ENCODE measurements at regions not wholly inside any gene's neighbourhood (a gene's known extent, or its start where the extent isn't known, plus 50 kb on each side); places are given as distances from the start of the nearest gene placed in this dataset.
"Not testable (repeated sequence)": the region's sequence is repeated elsewhere in the genome, so short reads cannot be mapped to it uniquely, and the experiment has no call there.

DNA sequence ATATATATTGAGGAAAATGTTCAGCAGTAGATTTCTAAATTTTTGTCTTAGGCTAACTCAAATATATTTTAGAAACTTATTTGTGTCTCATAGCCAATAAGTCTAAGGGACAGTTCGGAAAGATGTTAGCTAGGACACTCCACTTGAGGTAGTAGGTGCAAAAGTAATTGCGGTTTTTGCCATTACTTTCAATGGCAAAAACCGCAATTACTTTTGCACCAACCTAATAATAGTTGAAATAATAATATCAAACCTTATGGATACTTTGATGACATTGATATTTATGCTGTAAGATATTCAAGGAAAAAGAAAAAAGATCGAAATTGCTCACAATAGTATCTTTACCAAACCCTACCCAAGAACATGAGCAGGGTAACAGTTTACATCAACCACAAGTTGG, 555.5 kb upstream of the ST8SIA4 start:
- no peak for DNase-seq

DNA sequence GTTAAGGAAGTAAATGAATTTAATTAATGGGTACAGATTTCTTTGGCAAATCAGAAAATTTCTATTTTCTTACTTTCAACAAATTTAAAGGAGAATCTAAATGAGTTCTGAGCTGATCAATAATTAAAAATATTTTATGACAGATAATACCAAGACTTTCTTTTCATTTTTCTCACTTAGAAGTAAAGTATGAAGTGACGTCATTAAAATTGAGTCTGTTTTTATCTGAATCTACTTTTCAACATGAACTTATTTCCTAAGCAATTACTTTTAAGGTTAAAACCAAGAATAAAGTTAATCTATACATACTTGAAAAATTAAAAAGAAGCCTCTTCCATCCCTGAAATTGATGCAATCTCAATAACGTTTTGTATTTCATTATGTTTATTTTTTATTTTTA, 552.8 kb upstream of the ST8SIA4 start:
- DNase-seq = no peak

DNA sequence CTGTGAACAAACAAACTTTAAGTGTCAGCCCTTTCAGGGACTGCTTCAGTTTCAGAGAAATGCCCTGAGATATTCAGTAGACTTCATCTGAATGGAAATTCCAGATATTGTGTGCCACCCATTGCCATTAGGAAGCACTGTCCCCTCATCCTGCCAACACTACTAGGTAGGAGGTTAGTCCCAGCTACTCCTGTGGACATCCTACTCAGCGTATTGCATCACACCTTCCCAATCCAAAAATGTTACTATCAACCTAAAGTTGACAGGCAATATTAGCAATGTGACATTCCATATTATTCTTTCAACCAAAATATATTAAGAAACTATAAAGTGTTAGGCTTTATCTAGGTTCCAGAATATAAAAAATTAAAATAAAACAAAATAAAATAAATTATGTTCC, 552.0 kb upstream of the ST8SIA4 start:
- DNase-seq = no peak

DNA sequence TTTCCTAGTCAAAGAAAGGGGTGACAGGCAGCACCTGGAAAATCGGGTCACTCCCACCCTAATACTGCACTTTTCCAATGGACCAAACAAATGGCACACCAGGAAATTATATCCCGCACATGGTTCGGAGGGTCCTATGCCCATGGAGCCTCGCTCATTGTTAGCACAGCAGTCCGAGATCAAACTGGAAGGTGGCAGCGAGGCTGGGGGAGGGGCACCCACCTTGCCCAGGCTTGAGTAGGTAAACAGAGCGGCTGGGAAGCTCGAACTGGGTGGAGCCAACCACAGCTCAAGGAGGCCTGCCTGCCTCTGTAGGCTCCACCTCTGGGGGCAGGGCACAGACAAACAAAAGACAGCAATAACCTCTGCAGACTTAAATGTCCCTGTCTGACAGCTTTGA, 539.2 kb upstream of the ST8SIA4 start:
- not testable (repeated sequence) for DNase-seq

DNA sequence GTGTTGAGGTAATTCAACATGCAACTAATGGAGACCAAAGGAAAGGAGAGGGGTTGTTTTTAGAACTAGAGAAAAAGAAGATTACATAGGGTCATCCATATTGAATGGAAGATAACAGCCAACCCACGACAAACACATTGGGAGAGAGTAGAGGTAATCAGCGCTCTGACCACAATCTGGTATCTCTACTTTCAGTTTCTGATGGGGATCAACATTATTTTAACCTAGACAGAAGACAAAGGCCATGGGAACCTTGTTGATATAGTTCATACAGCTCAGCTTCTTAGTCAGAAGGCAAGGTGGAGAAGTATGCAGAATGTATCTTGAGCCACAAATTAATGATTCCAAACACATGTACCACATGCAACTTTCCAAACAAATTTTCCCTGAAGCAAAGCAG, 537.1 kb upstream of the ST8SIA4 start:
- no peak for DNase-seq

DNA sequence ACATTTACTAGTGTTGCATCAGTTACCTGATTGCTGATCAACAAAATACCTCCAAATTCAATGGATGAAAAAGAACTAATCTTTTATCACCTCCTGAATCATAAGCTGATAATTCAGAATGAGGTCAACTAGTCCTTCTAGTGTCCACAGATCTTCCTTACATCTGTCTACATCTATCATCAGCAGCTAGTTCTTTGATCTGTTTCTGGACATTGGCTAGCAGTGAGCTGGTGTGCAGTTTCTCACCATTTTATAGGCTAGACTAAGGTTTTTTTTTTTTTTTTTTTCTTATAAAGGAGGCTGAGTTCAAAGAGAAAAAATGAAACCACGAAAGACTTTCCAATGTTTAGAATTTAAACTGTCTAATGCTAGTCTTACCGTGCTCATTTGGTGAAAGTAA, 534.3 kb upstream of the ST8SIA4 start:
- DNase-seq = no peak

DNA sequence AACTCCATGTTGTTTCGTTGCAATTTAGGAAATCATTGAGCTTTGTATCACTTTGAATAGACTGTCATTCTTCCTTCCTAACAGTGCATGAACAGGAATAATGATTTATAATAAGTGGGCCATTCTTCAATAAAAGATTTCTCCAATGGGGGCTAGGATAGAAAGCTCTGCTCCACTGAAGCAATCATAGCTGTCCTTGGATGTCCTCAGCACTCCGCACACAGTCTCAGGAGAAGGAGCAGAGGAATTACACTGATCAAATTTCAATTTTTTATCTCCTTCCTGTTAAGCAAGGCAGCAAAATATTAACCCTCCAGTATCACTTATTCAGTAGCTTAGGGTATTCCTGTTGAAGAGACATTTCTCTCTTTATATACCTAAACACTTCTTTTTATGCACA, 532.7 kb upstream of the ST8SIA4 start:
- DNase-seq = no peak

DNA sequence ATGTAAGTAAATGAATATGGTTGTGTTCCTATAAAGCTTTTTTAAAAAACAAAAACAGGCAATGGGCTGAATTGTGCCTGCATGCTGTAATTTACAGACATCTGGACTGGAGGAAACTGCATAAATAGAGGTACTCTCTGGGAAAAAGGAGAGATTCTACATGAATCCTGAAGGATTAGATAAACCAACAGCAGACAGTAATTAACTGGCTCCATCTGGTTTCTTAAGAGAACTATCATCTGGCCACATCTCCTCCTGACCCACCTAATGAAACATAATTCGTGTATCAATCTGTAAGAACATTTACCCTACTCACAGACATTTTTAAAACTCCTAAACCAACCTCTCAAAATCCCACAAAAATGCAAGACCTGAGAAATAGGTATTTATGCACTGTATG, 528.1 kb upstream of the ST8SIA4 start:
- DNase-seq = no peak

DNA sequence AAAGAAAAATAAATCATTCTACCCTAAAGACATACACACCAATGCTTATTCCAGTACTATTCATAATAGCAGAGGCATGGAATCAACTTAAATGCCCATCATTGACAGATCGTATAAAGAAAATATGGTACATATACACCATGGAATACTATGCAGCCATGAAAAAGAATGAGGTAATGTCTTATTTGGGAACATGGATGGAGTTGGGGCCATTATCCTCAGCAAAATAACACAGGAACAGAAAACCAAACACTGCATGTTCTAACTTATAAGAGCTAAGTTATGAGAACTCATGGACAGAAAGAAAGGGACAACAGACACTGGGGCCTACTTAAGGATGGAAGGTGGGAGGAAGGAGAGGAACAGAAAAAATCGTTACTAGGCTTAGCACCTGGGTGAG, 527.5 kb upstream of the ST8SIA4 start:
- no peak for DNase-seq

DNA sequence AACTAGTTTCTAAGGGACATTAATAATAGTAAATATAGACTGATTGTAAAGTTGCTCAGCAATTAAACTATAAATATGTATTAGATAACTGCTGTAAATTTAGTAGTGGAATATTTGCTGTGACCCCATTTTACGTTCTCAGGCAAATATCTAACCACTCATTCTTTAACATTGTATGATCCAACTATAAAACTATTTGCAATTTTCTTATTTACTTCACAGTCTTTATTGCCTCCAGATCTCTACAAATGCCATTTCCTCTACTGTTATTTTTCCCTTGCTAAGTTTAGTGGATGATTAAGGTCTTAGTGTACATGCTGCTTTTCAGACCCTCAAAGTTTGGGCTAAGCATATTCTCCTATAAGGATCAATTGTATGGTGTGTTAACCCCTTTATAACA, 526.2 kb upstream of the ST8SIA4 start:
- DNase-seq = no peak

DNA sequence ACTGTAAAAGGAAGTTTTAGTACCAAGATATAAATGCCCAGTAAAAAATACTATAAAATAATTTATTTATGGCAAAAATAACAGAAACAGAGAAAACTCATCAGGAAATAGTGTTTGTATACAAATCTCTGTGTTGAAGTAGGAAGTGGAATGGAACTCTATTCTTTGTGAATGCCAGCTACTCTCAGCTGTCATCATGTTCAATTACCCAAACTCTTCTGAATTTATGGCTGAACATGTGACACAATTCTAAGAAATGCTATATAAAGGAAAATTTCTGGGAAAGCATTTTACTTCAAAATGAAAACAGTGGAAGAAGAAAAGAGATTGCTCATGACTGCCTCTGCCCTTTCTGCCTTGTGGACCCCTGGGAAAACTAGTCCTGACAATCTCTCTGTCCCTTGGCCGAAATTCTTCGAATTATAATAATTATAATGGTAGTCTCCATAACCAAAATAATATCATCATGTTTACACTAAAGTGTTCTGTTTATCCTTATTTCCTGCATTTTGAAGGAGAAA, 522.3 kb upstream of the ST8SIA4 start:
- no peak for DNase-seq

DNA sequence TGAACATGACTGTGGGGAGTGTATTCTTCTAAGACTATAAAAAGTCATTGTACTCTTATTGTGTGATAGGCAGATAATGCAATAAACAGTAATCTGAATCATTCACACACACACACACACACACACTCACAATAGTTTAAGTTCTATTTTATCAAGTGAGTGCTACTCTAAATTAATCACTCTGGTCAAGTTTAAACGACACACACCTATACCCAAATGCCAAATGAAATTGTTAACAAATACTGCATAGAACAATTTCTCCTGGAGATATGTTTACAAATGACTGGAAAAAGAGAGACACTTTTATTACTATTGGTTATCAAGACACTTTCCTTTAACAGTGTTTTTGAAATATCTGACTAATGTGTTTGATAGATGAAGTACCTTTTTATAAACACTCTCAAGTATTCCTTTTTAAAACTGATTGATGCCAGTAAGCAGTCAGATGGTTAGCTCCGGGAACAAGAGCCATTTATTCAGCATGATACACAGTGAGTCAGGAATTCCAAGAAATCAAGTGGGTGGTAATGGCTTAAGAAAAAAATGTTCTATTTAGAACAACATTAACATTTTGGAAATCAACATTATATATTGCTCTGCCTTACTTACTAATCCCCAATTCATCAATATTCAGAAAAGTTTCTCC, 521.6 kb upstream of the ST8SIA4 start:
- DNase-seq = peak; percentile 44

DNA sequence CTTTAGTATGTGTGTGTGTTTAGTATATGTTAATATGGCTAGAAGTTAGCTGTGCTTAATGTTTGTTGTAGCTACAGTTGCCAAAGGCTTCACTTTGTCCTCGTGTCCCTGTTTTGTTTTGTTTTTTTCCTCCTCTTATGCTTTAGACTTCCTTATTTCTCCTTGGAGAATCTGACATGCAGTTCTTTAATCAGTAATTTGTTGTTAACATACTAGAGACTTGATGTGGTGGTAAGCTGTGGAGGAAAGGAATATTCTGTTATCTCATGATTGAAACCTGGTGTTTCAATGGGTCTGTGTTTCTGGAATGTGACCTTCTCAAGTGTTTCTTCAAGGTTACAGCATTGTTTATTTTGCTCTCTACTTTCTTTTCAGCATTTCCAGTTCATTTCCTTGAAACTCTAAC, 515.6 kb upstream of the ST8SIA4 start:
- no peak for DNase-seq

DNA sequence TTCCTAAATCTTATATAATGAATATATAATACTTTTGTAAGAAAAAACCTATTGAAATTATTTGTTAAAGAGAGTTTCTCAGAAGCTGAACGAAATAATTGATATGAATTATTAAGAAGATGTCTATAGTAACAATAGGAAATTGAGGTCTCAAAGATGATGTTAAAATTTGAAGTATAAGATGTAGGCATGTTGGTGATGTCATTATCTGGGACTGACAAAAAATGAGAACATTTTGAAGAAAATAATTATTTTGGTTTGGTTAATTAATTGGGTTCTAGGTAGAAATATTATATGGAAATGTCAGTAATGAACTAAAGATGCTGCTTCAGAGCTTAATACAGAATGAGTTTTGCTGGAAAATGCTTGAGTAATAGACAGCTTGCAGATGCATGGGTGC, 501.4 kb upstream of the ST8SIA4 start:
- DNase-seq = no peak

DNA sequence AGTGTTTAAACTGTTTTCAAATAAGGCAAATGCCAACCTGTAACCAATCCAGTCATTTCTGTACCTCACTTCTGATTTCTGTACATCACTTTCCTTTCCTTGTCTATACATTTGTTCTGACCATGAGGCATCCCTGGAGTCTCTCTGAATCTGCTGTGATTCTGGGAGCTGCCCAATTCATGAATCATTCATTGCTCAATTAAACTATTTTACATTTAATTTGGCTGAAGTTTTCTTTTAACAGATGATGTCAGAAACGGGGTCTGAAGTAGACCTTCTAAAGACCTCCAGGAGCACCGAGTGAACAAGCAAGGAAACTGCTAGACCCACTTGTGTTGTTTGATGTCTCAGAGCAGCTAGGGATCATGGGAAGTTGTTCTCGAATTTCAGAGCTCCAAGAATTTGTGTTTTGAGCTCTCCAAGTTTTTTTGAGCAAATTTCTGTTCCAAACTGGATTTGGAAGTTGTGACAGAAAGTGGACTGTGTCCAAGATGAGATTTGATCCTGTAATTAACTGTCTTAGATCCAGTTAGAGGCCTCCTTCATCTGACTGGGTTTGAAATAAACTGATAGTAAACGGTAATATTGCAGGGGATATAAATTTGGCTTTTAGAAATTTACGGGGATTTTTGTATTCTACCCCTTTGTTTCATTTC, 490.8 kb upstream of the ST8SIA4 start:
- DNase-seq = no peak

DNA sequence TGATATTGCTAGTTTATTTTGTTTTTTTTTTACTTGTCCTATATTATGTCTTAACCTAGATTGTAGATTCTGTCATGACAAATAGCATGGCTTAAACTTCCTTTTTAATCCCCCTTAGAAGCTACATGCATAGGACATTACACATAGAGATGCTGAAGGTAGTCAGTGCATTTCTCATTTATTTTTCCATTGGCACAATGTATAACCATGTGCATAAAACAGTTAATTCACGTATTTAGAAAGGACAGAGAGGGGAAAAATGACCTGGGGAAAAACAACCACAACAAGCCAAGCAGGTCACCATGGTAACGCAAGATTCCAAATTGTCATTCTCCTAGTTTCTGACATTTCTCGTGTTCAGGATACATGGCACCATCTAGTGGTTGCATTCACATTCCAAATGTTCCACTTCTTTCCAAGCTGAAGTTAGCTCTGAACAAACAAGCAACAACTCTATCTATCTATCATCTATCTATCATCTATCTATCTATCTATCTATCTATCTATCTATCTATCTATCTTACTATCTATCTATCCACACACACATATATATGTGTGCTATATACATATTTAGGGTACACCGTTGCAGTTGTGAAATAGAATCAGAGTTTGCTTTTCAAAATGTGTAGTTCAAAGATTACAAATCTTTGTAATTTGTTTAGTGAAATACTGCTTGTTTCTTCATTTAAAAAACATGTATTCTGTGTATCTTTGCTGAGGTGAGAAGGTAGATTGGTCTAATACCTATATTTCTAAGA, 487.2 kb upstream of the ST8SIA4 start:
- peak; percentile 38 for DNase-seq

DNA sequence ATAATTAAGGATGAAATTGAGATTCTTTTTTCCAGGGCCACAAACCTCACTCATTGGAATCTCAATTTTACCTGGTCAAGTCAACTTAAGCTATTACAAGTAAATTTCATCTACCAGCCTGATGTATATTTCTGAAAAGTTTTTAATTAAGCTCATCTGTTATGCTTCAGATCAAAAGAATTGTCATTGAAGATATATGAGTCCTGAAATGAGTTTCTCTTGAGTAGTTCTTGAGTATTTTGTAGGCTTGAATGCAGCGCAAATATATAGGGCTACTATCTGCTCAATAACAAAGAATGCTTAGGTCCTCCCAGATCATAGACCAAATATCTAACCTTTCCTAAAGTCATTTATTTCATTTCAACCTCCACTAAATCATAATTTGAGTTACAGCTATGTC, 482.2 kb upstream of the ST8SIA4 start:
- no peak for DNase-seq

DNA sequence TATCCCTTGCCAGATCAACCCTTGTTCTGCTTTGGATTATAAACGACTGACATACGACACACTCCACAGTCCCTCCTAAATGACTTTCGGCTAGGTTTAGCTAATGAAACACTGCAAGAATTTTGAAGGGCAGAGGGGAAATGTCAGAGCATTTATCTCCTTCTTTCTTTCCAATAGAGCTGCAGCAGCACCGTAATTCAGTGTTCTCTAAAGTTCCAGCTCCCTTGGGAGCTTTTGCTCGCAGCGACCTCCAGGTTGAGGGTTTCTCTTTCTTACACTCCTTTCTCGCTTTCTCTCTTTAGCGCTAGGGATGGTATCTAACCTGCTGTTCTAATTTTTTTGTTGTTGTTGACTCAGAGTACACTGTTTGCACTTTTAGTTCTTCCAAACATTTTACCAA, 467.1 kb upstream of the ST8SIA4 start:
- DNase-seq = no peak

DNA sequence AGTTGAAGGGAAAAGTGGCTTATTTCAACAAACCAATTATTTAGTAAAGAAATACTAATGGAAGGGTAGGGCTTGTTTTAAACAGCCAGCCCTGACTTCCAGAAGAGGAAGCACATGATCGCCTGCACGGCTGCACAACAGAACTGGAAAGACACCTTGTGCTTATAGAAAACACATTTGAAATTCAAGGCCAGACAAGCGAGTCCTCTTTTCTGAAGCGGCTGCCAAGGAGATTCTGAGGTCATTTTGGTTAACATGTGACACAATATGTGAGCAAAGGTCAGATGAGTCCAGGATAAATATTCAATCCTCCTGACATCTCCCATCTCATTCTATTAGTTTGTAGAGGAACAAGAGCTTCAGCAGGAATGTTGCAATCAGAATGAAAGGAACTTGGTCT, 461.4 kb upstream of the ST8SIA4 start:
- no peak for DNase-seq

DNA sequence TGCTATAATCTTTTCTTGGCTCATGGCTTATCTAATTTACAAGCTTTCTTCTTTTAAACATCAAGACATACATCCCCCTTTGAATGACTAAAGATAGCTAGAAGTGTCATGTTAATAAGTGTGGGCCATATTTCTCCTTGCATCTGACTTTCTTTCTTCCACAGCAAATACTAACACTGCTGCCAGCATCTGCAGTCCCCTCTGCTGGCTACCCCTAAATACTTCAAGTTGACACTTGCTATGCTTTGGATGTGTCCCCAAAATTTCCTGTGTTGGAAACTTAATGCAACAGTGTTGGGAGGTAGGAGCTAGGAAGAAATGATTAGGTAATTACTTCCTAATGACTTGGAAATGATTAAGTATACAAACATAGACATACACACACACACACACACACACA, 459.0 kb upstream of the ST8SIA4 start:
- DNase-seq = no peak

DNA sequence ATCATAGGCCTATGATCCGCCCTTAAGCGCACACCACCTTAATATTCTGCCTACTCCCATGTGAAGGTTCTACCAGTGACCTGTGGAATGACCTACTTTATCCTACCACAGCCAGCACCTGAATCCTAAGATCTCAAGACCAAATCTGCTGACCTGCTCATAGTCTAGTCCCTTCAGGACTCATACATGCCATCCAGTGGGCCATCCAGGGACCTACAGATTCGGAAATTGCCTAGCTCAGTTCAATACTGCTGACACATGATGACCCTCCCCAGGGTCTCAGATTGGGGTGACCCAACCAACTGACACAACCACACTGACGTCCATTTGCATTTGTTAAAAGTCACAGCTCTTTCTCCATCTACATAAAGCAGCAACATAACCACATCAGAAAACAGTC, 443.8 kb upstream of the ST8SIA4 start:
- no peak for DNase-seq

DNA sequence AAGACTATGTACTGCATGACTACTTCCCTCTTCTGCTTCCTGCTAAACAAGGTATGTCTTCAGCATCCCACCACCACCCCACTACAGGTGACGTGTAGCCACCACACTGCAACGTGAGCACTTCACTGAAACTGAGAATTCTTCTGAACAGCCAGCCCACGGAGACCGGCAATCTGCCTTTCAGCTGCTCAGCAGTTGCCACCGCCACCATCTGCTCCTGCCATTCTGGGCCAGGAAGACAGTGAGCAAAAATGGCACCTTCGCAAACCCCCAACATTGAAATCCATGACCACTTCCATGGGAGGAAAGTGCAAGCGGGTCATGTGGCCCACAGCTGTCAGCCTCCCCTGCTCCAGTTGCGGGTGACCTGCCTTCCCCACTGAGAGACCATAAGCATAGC, 443.4 kb upstream of the ST8SIA4 start:
- DNase-seq = no peak

DNA sequence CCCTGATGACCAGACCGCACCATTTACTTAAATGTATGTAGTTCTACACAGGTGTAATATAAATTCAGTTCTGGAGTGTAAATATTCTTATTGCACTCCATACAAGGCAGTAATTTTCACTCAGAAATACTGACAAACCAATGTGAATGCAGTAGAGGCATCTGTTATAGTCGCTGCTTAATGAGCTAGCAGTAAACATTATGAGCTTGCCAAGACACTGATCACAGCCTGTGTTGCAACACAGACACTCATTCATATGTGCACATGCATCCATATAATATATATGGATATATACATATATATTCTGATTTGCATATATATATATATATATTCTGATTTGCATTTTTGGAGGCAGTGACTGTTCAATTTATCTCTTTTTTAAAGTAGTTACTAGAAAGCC, 435.1 kb upstream of the ST8SIA4 start:
- DNase-seq = no peak

DNA sequence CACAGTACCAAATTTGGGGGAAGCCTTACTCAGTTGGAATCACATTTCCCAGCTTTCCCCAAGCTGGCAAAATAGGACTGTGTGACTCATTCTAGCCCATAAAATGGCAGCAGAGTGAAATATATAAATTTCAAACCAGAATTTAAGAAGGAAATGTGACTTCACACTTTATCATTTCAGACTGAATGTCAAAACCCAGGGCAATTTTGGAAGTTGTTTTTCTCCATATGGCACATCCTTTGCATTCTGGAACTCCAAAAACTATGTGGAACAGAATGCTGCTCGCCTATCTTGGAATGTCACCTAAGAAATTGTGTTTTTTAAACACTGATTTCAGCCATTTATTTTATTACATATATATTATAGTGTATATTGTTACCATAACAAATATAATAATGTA, 424.7 kb upstream of the ST8SIA4 start:
- DNase-seq = no peak
